HG03095 (cell line): ENCODE measurements at regions not wholly inside any gene's neighbourhood (a gene's known extent, or its start where the extent isn't known, plus 50 kb on each side); places are given as distances from the start of the nearest gene placed in this dataset.
"Not testable (repeated sequence)": the region's sequence is repeated elsewhere in the genome, so short reads cannot be mapped to it uniquely, and the experiment has no call there.

ENCODE experiments used
- ATAC-seq: cut with Tn5 transposase; IDR thresholded peaks from one replicate; pipeline ENCODE4 v1.9.1; 2021; ENCODE audit warnings: moderate library complexity; ENCODE audit not compliant: unreplicated experiment

DNA sequence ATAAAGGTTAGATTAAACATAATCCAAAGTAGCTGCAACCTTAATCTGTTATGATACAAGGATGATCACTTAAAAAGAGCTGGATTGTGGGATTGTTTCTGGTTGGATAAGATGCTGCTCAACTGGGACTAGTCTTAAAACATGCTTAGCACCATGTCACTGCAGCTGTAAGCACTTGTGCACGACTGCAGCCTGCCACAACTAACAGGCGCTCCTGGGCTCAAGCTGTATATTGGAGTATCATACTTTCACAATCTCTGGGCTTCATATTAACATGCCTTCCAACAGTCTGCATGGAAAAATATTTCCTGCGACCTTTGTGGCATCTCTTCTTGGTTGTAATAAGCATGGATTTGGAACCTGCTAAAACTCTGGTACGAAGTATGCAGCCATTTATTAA lies 493.0 kb upstream of the PITX2 start:
- ATAC-seq: no peak

DNA sequence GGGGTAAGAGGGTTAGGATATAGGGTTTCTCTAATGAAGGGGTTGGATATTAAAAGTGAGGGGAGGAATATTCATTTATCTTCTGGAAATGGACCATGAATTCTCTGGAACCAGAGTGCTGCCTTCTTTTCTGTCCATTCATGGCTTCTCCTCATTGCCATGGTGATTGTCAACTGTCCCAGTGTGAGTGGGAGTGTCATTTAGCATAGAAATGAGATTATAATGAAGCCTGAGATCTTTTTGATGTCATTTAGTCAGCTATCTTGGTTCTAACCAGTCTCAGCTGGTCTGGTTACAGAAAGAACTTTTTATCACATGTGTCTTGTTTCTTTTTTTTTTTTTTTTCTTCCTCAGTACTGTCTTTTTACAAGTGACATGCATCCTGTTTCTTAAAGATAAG lies 497.3 kb upstream of the PITX2 start:
- no peak for ATAC-seq

DNA sequence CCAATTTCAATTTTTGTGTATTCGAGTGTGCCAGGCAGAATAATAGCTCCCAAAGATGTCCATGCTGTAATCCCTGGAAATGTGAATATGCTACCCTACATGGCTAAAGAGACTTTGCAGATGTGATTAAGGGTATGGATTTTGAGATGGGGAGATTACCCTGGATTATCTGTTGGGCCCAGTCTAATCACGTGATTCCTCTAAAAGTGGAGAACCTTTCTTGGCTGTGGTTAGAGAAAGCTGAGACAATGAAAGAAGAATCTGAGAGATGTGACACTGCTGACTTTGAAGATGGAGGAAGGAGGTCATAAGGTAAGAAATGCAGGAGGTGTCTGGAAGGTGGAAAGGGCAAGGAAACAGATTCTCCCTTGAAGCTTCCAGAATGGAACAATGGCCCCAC lies 503.5 kb upstream of the PITX2 start:
- no peak for ATAC-seq

DNA sequence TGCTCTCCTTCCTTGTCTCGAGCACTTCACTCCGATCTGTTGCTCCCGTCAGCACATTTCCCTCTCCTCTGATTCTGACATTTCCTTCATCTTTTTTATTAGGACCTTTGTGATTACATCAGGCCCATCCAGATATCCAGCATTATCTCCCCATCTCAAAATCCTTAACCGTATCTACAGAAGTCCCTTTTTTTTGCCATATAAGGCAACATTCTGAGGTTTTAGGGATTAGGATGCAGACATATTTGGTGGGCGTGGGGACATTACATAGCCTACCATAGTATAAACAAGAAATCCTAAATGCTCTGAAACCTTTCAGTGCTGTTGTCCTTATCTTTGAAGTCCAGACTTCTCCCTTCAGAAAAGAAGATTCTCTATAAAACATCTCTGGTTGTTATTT lies 505.0 kb upstream of the PITX2 start:
- no peak for ATAC-seq

DNA sequence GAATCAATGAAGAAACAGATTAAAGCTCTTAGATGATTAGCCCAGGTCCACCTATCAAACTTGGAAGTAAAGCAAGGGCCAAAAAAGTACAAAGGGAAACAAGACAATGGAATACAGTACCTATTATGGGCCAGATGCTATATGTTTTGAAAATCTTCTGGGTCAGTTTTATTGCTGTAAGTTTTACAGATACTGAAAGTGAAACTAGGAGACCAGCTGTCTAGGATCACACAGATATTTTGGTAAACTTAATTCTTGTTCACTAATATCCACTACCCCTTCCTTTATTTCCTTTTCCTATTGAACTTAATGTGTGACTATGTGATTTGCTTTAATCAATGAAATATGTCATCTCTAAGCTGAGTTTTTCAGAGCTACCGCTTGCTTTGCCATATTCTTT lies 505.4 kb upstream of the PITX2 start:
- no peak for ATAC-seq

DNA sequence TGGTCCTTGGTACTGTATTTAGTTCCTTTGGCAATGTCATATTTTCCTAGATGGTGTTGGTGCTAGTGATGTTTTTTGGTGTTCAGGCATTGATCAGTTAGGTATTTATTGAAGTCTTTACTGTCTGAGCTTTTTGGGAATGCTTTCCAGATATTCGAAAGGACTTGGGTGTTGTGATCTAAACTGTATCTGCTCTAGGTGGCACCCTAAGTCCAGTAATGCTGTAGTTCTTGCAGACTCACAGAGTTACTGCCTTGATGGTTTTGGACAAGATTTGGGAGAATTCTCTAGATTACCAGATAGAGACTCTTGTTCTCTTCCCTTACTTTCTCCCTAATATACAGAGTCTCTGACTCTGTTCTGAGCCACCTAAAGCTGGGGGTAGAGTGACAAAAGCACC lies 513.6 kb upstream of the PITX2 start:
- no peak for ATAC-seq

DNA sequence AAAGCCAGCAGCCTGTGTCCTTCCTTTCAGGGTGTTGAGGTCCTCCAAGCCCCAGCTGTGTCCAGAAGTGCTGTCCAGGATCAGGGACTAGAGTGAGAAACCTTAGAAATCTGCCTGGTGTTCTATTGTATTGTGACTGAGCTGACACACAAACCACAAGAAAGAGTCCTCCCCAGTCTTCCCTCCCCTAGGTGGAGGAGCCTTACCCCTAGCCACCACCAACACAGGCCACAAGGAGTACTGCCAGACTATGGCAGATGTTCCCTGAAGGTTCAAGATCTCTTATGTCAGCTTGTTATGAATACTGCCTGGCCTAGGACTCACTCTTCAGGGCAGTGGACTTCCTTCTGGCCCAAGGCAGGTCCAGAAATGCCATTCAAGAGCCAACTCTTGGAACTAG lies 514.1 kb upstream of the PITX2 start:
- ATAC-seq: no peak

DNA sequence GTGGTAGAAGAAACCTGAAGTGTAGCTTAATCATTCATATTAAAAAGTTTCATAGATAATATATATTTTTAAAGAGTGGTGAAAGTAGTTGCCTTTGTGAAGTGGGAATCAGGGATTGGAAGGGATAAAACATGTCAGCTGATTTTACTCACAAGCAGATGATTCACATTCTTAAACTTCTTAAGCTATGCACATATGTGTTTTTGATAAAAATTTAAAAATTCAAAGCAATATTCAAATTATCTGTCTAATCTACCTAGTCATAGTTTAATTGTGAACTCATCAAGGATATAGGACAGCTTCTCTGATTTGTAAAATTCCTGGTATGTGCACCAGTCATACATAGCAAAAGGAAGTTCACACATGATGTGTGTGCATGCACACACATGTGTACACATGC lies 520.6 kb upstream of the PITX2 start:
- ATAC-seq: no peak

DNA sequence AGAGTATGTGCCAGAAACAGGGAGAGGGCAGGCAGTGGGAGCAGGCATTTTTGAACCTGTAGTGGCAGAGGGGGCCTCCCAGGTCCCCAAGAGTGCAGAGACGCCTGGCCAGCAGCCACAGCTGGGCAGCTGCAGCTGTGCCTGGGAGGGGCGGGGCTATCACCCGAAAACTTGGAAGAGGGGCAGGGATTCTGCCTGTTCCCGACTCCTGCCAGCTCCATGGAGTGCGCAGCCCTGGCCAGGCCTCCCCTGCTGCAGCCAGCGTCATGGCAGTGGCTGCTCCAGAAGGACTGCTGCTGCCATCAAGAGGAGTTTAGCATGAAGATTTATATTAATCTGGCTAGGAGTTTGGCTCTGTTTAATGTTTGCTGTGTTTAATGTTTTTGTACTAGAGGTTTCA lies 532.1 kb upstream of the PITX2 start:
- ATAC-seq: no peak

DNA sequence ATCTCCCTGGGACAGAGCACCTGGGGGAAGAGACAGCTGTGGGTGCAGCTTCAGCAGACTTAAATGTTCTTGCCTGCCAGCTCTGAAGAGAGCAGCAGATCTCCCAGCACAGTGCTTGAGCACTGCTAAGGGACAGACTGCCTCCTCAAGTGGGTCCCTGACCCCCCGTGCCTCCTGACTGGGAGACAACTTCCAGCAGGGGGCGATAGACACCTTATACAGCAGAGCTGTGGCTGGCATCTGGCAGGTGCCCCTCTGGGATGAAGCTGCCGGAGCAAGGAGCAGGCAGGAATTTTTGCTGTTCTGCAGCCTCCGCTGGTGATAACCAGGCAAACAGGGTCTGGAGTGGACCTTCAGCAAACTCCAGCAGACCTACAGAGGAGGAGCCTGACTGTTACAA lies 541.7 kb upstream of the PITX2 start:
- ATAC-seq: not testable (repeated sequence)

DNA sequence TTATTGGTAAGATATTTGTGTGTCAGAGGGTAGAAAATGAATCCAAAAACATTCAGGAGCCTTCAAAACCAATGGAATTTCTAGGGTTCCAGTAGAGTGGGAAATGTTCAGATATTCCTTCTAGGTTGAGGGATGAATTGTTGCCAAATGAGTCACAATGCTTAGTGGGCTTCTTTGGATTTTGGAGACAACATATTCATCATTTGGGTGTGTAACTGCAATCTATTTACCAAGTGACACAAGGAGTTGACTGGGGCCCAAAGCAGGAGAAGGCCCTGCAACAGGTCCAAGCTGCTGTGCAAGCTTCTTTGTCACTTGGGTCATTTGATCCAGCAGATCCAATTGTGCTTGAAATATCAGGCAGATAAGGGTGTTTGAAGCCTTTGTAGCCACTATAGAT lies 551.5 kb upstream of the PITX2 start:
- ATAC-seq: no peak

DNA sequence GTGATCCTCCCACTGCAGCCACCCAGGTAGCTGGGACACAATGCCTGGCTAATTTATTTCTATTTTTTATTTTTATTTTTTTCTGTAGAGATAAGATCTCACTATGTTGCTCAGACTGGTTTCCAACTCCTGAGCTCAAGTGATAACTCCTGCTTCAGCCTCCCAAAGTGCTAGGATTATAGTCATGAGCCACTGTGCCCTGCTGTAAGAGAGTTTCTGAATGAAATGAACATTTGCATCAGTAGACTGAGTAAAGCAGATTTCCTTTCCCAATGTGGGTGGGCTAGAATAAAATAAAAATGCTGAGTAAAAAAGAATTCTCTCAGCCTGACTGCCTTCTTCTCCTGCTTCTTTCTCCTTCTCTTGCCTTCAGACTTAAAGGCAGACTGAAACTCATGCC lies 555.4 kb upstream of the PITX2 start:
- no peak for ATAC-seq

DNA sequence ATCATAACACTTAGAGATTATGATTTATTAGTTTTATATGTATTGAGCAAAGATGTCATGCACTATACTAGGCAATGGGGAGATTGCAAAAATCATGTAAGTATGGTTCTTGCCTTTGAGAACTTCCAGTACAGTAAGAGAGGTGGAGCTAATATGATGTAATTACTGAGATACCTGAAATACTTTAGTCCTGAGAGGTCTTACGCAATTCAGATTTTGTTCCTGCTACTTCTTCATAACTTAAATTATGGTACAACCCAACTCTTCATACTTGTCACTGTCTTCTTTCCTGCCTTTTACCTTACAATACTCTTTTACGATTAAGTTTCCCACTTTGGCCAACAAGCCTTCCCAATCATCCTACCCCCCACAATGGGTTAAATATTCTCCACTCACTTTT lies 564.2 kb upstream of the PITX2 start:
- ATAC-seq: no peak

DNA sequence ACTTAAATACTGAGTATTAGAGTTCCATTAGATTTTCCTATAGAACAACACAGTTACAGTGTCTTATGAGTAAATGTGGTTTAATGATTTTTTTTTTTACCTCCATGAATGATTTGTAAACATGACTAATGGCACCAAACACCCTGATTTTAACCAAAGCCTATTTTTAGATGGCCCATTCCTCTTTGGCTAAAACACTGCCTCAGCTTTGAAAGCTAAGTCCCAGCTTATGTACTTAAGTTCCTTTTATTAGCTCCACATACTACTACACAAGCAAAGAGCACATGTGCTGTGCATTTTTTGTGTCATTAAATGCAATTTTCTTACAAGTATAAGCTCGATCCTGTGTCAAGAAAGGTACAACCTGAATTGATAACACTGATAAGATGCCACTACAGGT lies 575.6 kb upstream of the PITX2 start:
- no peak for ATAC-seq

DNA sequence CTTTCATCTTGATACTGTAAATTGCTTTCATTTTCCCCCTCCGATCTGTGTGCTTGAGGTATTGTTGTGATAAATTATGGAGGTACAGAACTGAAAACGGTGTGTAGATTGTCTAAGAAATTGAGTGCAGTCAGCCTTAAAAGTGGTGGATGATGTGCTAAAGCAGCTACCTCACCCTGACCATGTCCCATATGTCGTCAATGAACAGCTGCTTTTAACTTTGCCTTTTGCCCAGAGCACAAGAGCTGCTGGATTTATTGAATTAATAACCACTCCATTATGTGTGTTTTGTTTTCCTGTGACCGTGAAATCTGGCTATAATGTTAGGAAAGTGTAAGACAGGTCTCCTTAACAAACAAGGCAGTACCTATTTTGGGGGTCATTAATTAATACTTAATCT lies 581.9 kb upstream of the PITX2 start:
- no peak for ATAC-seq

DNA sequence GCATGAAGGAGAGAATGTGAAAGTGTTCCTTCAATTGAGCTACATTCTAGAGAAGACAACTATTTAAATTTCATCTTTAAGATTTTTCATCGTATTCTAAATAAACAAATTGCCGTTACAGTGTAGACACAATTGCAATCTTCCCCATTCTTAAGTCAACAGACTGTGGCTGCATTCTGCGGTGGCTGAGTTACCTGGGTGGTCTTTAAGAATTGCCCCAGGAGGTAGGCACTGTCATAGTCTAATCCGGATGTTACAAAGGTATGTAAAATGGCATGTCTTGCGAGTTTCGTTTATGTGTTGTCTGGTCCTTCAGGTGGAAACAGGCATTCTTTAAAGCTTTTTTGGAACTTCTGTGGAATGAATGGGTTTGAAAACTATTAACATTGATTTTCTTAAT lies 586.1 kb upstream of the PITX2 start:
- no peak for ATAC-seq

DNA sequence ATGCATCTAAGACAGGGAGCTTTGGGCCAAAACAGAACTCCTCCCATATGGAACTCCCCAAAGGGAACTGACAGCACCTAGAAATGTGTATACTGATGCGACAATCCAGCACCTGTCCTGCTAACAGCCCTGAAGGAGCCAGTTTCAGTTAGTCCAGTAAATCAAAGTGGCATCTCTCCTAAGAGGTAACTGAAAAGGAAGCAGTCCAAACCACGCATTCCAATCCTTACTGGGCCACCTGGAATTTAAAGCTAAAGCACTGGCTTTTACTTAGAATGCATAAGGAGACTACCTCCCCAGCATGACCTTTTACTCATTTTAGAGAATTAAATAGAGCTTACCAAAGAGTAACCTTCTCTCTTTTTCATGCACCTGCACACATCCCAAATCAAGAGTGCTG lies 586.8 kb upstream of the PITX2 start:
- no peak for ATAC-seq

DNA sequence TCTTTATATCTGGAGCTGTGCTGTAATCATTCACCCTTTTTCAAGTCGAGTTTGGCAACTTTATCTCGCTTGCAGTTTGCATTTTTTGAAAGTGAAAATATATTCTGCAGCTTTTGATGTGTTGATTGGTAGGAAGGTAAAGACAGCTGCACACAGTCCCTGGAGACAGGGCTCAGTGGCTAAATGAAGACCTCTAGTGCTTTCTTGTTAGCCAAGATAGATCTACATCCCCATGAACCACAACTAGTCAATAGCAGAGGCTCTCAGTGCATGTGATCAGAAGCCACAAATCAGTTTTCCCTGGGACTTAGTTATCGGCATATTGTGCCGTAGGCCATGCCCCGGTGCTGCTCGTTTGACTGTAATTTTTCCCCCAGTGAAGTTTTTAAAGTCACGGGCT lies 587.7 kb upstream of the PITX2 start:
- no peak for ATAC-seq

DNA sequence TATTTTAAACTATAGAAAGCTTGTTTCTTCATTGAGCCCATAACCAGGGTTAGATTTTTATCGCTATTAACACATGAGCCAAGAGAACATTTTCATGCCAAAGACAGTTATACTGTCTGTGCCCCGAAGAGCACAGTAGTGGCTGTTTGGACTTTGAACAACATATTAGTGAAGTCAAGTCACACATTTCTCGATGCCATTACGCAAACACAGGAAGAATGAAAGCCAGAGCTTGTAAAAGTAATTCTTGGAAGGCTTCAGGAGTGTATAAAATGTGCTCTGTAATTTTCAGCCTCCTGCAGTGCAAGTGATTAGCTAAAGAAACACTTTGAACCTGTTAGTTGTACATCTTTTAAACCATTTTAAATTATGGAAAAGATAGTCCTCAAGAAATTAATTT lies 590.7 kb upstream of the PITX2 start:
- ATAC-seq: no peak

DNA sequence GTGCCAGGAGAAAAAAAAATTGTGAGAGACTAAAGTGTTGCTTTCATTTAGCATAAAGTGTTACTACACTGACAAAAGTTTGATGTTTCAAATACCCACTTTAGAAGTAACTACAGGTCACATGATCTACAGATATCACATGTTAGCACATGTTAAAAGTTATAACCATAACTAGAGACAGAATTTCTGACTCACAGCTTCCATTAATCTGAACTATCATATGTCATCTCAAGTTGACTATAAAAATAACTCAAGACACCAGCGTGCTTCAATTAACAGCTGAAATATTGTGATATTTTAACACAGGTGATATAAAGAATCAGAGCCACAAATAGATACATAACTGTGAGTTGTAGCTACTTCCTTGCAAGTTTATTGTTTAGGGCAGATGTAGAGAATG lies 591.5 kb upstream of the PITX2 start:
- ATAC-seq: no peak

DNA sequence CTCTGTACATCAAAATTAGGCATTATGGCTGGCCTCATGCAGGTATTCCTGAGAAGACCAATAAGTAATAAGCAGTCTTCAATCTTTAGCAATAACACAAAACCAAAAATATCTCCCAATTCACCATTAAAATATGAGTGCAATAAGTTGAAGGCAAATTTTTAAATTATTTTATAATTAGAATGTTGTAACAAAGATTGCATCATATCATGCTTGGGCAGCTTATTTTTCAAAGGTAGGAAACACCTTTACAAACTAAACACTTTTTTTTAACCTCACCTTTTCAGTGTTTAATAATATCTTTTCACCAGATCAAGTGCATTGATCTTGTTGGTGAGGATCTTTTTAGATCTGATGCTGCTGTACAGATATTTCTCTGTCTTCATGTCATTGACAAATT lies 592.9 kb upstream of the PITX2 start:
- no peak for ATAC-seq

DNA sequence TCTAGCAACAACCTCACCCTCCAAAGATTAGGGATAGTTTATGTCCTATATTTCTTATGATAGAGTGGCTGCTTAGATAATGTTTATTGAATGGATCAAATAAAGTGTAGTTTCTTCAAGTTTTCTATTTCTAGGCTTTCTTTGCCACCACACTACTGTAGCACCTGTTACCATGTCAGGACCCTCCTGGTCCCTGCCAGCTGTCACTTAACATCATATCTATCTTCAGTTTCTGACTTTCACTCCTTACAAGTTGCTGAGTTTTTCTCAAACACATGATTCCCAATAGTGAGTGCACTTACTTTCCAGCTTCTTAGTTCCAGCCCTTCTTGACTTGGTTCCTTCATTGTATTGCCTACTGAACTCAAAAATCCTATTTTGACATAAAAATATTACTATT lies 593.9 kb upstream of the PITX2 start:
- no peak for ATAC-seq

DNA sequence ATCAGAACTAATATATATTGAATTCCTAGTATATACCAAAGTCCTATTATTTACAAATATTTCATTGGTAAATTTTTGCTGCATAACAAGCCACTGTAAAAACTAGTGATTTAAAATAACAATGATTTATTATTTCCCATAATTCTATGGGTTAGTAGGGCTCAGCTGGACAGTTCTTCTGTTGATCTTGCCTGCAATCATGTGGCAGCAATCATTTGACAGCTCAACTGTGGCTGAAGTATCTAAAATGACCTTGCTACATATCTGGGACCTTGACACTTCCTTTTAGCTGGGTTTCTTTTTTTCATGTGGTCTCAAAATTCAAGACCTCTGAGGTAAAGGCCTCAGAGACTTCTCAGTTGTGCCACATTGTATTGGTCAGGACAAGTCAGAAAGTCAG lies 598.5 kb upstream of the PITX2 start:
- no peak for ATAC-seq

DNA sequence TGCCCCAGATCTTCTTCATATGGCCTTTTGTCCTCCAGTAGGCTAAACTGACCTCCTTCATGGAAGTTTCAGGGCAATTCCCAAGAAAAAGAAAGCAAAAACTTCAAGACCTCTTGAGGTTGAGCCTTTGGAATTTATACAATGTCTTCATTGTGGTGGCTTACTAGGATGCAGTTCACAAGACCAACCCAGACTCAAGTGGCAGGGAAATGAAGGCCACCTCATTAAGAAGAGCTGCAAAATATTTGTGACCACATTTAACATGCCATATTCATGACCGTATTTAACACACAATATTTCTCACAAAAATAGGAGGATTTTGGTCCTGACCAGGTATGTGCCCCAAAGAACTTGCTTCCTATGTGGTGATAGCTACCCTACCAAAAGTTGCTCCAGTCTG lies 605.5 kb upstream of the PITX2 start:
- no peak for ATAC-seq
